NCI-H1417 treated with DMSO at 0.1 percent for 48 hours (cell line): ENCODE measurements at regions not wholly inside any gene's neighbourhood (a gene's known extent, or its start where the extent isn't known, plus 50 kb on each side); places are given as distances from the start of the nearest gene placed in this dataset.
"Not testable (repeated sequence)": the region's sequence is repeated elsewhere in the genome, so short reads cannot be mapped to it uniquely, and the experiment has no call there.

Source experiments
- DNase-seq: peaks from one replicate; lab custom pipeline; 2025; lab: John Stamatoyannopoulos, UW

DNA sequence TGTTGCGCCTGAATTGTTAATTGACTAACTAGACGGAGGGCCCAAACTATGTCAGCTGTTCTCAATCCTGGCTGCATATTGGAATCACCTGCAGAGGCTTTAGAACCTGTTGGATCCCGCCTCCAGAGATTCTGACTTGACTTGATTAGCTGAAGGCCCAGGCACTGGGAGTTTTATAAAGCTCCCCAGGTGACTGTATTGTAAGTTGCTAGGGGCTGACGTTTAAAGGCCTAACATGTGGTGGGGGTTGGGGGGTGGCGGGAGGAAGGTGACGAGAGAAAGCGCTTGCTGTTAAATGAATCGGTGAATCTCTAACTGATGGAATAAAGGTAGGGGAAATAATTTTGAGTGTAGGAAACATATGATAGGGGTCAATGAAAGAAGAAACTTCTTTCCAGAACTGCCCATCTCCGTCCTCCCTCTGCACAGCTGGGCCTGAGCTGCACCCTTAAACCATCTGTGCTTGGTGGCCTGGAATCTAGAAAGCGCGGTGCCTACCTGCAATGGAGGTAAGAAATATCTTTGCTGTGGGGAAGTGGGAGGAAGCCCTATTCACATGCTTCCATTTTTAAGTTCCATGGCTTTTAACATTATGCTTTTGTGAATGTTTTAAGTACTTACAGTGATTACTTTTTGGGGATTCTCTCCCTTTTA is 225.0 kb upstream of the FAM3C start:
- DNase-seq, result no peak

DNA sequence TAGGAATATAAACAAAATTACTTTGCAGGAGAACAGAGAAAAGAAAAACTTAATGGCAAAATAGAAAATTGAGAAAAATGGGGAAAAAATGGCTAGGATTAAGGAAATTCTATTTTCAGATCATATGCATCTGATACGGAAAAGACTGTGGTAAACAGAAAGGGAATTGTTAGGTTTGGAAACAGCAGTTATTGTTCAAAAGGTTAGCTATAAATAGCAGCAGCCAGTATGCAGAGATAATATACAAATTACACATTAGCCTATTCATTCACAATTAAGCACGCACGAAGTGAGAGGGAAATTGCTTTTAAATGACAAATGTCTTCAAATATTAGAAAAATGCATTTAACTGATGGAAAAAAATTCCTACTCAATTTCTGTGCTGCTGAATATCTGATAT is 224.1 kb upstream of the FAM3C start:
- DNase-seq, result peak; percentile 19

DNA sequence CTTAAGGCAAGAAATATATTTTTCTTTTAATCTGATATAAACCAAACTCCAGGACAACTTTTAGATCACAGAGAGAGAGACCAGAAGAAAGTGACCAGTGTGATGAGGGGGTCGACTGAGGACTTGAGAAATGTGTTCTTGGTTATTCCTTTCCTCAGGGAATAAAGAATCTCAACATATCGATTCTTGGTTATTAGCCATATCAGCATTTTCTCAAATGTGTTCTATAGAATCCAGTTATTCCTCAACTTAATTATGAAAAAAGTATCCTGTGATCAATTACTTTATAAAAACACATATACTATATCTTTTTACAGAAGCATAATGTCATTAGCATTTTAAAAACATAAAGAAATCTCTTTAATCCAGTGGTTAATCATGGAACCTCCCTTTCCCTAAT is 222.1 kb upstream of the FAM3C start:
- no peak for DNase-seq

- DNase-seq, result no peak
Observed at GRCh38 chr7:121610243-121610642, 214.1 kb upstream of the FAM3C start.

DNA sequence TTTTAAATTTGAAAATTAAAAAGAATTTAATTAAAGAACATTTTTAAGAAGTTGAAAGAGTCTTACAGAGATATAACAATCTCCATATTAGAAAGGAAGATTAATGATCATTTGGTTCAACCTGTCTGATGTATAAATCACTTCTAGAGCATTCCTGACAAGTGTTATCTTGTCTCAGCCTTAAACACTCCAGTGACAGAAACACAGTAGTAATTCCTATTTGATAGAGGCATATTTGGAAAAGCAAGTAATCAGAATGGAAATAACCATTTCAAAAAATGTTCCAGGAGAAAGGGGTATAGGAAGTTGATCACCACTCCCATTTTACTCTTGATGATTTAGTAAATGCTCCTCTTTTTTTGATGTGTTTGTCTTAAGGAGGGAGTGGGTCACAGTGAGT is 213.1 kb upstream of the FAM3C start:
- DNase-seq, result no peak

DNA sequence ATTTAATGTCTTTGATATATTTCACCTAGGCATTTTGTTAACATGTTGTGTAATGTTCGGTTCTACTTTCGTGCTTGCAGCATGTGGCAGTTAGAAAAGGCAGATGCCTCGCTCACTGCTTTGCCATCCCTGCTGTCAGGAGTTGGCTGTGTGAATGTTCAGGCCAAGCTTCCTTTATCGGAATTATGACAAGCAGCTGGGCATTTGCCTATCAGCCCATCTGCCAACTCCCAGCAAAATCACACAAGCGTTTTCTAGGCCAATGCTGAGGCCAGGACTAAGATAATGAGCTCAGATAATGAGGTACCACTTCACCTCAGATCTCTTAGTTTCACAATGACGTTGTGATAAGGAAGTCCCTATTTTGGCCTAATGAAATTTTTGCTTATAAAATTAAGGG is 212.7 kb upstream of the FAM3C start:
- no peak for DNase-seq

DNA sequence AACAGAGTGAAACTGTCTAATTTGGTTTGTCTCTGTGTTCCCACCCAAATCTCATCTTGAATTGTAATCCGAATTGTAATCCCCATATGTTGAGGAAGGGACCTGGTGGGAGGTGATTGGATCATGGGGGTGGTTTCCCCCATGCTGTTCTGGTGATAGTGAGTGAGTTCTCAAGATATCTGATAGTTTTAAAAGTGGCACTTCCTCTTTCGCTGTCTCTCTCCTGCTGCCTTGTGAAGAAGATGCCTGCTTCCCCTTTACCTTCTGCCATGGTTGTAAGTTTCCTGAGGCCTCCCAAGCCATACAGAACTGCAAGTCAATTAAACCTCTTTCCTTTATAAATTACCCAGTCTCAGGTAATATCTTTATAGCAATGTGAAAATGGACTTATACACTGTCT is 212.1 kb upstream of the FAM3C start:
- DNase-seq, result not testable (repeated sequence)

DNA sequence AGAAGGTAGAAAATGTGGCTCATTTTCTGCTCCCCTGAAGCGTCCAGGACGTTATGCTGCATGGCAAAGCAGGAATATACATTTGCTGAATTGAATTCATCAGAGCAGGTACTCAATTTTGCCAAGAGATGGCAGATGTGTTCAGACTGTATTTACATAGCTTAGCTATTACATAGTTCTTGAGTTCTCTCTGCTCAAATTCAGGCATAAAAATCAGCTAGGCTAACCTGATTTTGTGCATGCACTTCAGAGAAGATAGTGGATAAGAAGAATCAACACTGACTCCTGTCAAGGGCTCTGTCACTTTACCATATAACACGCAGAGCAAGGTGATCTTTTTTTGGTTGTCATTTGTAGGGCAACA is 209.2 kb upstream of the FAM3C start:
- DNase-seq, result peak; percentile 41

DNA sequence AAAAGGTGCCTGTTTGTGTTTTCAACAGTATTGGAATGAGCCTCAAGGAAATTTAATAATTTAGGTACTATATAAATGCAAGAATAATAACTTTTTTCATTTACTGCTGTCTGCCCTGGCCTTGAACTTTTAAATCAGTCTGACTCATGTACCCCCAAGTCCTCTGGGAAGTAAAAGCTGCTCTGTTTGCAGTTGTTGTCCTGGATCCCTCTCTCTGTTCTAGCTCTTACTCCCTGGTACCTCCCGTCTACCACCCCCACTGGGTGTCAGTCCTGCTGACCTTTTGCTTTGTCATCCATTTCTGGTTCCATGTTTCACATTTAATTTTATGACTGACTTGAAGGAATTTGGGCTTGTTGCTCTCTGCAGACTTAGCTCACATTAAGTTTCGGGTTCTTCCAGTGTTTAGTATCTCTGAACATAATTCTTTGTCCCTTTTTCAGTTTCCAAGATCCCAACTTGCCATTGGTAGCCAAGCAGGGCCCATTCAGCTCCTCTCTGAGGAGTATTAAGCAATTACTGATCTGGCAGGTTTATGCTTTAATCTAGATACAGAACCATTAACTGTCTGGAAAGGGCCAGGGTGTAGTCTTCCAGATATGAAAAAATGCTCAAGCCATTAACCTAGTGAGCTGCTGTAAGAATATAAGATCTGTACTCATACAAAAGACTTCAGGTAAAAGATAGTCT is 208.7 kb upstream of the FAM3C start:
- DNase-seq, result no peak

DNA sequence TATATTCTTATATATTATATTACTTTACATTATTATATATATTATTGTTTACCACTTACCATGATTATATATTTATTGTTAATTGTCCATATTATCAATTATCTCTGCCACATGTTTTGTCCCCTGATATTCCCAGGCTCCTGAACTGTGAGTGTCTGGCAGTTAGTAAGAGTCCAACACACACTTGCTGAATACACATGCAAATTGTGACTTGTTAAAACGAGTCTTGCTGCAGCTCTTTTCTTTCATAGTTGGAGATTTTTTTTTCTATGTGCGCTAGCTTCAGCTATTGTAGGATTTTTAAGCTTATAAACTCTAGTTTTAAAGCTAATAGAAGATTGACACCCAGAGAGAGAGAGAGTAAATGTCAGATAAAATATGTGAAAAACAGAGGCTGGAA is 207.8 kb upstream of the FAM3C start:
- DNase-seq, result no peak

GRCh38 chr7:121599887-121600286 is 203.8 kb upstream of the FAM3C start:
- no peak for DNase-seq

- no peak for DNase-seq
Observed at GRCh38 chr7:121595758-121596696, 199.9 kb upstream of the FAM3C start.

DNA sequence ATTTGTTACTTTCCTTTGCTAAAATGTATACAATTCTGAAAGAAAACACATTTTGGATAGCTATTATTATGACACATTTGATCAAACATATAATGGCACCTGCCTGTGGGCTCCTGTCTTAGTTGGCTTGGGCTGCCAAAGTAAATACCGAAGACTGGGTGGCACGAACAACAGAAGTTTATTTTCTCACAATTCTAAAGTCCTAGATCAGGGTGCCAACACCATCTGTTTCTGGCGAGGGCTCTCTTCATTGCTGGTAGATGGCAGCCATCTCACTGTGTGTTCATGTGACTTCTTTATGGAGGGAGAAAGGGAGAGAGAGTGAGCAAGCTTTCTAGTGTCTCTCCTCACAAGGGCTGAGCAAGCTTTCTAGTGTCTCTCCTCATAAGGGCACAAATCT is 195.8 kb upstream of the FAM3C start:
- no peak for DNase-seq

DNA sequence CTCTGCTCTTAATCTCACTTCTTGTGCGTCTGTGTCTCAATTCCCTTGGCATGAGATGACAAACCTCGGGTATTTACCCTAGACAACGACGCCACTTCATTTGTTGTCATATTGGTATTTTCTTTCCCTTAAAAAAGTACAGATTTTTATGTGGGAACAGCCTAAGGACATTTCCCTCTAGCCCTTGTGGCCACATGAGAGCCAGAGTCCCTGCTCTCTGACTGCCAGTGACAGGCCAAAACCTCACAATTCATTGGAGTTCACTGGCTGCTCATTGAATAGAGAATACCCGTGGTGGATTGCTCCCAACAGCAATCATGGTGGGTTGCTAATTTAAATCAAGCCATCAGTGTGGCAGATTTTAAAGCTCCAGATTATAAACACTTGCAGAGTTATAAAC is 191.3 kb upstream of the FAM3C start:
- DNase-seq, result no peak

DNA sequence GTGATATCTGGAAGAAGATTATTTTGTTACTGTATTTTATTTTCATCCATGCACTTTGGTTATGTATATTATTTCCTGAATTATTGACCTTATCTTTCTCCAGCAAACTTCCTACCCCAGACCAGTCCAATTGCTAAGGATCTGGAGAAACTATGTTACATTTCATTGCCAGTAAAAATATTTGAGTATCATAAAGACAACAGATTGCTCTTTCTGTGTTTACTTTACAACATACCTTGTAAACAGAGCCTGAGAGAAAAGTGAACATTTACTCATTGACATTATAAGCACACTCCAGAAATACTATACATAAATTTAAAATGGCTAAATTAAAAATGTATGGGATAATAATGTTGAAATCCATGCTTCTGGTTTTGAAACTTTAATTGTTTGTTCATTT is 186.2 kb upstream of the FAM3C start:
- DNase-seq, result no peak

GRCh38 chr7:121579639-121580038 is 183.5 kb upstream of the FAM3C start:
- DNase-seq, result no peak

DNA sequence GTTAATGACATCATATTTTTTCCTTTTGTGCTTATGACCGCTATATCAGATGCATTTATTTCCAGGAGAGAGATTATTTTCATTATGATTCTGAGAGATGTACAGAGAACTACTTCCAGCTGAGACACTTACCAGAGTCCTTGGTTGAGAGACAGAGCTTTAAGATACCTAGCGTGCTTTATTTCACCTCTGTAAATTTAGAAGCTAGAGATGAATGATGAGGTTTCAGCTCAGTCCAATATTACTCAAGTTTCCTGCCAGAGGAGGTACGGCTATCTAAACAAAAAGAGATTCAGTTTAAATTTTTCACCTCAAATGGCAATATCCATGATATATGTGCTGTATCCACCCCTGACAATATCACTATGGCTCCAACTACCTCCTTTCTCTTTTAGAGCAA is 182.6 kb upstream of the FAM3C start:
- no peak for DNase-seq

DNA sequence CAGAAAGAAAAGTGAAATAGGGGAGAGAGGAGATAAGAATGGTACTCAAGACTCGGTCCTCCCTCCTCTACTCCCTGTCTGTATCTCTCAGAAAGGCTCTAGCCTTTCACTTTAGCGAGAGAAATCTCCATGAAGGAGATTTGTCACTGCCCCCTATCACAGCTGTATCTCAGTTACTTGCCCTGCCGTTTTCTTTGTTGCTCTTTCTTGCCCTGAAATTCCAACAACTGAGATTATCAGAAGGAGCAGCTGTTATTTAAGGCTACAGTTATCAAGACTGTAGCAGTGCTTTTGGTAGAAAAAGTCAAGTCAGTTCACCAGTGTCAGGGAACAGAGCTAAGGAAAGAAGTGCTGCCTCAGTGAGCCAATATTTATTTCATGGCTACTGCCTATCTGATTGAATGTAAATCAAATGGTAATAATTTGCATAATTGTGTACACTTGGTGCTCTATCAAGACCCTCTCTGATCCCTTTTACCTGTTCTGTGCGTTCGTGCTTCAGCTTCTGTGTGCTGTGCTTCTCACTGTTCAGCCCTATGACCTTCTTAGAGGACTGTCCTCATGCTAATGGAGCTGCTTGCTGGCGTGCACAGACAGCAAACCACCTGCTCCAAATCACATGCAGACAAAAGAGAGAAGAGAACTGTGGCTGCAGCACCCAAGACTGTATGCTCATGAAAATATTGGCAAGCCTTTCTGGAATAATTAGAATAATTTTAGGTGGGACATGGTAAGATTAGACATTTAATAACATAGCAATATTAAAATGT is 180.2 kb upstream of the FAM3C start:
- DNase-seq, result no peak

DNA sequence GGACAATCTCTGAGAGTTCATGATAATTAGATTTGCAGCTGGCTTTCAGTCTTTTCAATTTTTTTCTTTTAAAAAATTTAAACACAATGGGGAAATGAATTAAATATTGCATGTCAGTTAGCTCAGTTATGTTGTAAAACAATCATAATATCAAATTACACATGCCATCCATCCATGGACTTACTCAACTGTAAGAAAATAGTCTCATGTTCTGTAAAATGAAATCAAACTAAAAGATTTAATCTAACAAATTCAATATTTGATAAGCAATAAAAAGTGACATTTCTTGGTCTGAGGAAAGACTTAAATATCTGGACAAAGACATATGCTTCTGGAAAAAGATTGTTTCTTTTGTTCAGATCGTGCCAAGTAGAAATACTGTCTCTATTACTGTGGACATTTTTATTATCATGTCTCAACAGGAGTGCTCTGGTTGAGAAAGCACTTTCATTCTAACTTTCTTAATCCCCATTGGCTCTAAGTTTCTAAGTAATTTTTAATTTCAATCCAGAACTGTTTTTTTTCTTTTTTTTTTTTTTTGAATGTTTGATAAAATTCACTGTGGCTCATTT is 179.2 kb upstream of the FAM3C start:
- no peak for DNase-seq

- DNase-seq, result no peak
Observed at GRCh38 chr7:121574109-121574508, 178.0 kb upstream of the FAM3C start.

- no peak for DNase-seq
Observed at GRCh38 chr7:121572615-121573014, 176.5 kb upstream of the FAM3C start.

DNA sequence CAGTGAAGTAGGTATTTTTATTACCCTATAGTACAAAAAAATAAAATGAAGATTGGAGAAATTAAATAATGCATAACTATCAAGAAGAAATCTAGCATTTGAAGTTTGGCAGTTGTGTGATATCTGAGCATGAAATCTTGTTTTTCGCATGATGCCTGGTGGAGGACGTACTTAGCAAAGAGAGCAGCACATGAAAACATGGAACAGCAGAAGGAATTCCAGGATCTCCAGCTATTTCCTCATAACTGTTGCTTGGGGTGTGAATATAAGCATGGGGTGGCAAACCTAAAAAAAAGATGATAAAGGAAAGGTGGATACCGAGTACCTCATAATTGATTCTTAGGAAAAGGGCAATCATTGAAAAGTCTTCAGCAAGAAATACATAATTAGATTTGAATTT is 174.3 kb upstream of the FAM3C start:
- no peak for DNase-seq
